IMR-90 (cell line): ENCODE measurements at regions not wholly inside any gene's neighbourhood (a gene's known extent, or its start where the extent isn't known, plus 50 kb on each side); places are given as distances from the start of the nearest gene placed in this dataset.

Source experiments
- CEBPB ChIP-seq: IDR thresholded peaks from 2 replicates; pipeline ENCODE4 v1.6.1; 2012; ENCODE audit warnings: low read depth, low read length, improper control_type of control experiment
- CHD1 ChIP-seq: IDR thresholded peaks from 2 replicates; pipeline ENCODE4 v1.6.1; 2012; ENCODE audit warnings: low read depth, low read length, improper control_type of control experiment
- POLR2A ChIP-seq: IDR thresholded peaks from 2 replicates; pipeline ENCODE4 v1.6.1; 2012; ENCODE audit warnings: mild to moderate bottlenecking, low read depth, low read length
- RAD21 ChIP-seq: IDR thresholded peaks from 2 replicates; pipeline ENCODE4 v1.6.1; 2012; ENCODE audit warnings: low read length, improper control_type of control experiment
- RFX5 ChIP-seq: IDR thresholded peaks from 2 replicates; pipeline ENCODE4 v1.8.0; 2012; ENCODE audit warnings: low read depth, mild to moderate bottlenecking, low read length, moderate library complexity
- TF ChIP-seq, protein P1 (sequence below): conservative IDR thresholded peaks from 2 replicates; pipeline ENCODE4 v1.5.1; 2012; ENCODE audit warnings: mild to moderate bottlenecking, low read depth, low read length, improper control_type of control experiment
- TF ChIP-seq, protein P2 (sequence below): fragments of 150-350 bp; IDR thresholded peaks from 2 replicates; pipeline ENCODE4 v1.6.1; 2016; ENCODE audit warnings: low read depth, mild to moderate bottlenecking, low read length, moderate library complexity, borderline replicate concordance
- TF ChIP-seq, protein P3 (sequence below): fragments of 150-350 bp; IDR thresholded peaks from 2 replicates; pipeline ENCODE4 v1.6.1; 2017; ENCODE audit warnings: mild to moderate bottlenecking, antibody characterized with exemption, low read length, low read depth

DNA sequence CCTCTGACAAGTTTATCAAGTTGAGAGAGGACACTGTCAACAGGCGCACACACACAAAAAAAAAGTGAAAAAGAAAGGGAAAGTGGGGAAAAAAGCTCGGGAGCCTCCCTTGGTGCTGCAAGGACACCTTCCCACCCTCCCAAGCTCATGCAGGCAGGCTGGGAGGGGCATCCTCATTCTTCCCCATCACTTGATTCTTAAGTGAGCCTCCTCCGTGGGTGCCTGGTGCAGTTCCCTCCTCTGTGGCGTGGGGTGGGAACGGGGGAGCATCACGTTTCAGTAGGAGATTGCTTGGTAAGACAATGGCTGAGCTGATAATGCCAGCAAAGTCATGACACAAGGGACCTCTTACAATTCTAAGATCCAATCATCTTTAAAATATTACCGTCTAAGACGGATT is 108.8 kb downstream of the NXPE2 start:
- no peak for TF ChIP-seq POLR2A
- TF ChIP-seq, protein P1, sequence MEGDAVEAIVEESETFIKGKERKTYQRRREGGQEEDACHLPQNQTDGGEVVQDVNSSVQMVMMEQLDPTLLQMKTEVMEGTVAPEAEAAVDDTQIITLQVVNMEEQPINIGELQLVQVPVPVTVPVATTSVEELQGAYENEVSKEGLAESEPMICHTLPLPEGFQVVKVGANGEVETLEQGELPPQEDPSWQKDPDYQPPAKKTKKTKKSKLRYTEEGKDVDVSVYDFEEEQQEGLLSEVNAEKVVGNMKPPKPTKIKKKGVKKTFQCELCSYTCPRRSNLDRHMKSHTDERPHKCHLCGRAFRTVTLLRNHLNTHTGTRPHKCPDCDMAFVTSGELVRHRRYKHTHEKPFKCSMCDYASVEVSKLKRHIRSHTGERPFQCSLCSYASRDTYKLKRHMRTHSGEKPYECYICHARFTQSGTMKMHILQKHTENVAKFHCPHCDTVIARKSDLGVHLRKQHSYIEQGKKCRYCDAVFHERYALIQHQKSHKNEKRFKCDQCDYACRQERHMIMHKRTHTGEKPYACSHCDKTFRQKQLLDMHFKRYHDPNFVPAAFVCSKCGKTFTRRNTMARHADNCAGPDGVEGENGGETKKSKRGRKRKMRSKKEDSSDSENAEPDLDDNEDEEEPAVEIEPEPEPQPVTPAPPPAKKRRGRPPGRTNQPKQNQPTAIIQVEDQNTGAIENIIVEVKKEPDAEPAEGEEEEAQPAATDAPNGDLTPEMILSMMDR: no peak
- TF ChIP-seq, protein P2, sequence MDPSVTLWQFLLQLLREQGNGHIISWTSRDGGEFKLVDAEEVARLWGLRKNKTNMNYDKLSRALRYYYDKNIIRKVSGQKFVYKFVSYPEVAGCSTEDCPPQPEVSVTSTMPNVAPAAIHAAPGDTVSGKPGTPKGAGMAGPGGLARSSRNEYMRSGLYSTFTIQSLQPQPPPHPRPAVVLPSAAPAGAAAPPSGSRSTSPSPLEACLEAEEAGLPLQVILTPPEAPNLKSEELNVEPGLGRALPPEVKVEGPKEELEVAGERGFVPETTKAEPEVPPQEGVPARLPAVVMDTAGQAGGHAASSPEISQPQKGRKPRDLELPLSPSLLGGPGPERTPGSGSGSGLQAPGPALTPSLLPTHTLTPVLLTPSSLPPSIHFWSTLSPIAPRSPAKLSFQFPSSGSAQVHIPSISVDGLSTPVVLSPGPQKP: no peak
- no peak for TF ChIP-seq RFX5
- TF ChIP-seq CHD1: no peak
- no peak for TF ChIP-seq CEBPB
- TF ChIP-seq, protein P3, sequence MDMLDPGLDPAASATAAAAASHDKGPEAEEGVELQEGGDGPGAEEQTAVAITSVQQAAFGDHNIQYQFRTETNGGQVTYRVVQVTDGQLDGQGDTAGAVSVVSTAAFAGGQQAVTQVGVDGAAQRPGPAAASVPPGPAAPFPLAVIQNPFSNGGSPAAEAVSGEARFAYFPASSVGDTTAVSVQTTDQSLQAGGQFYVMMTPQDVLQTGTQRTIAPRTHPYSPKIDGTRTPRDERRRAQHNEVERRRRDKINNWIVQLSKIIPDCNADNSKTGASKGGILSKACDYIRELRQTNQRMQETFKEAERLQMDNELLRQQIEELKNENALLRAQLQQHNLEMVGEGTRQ: no peak
- no peak for TF ChIP-seq RAD21
